Upper lobe of right lung (tissue), 1 donor: ENCODE measurements at regions not wholly inside any gene's neighbourhood (a gene's known extent, or its start where the extent isn't known, plus 50 kb on each side); places are given as distances from the start of the nearest gene placed in this dataset.

Source experiments
- ATAC-seq: fragments of 200-7000 bp; cut with Tn5 transposase; one replicate; pipeline ENCODE4 v1.9.1; 2020; ENCODE audit warnings: mild to moderate bottlenecking, moderate library complexity
- DNase-seq: peaks from one replicate; pipeline ENCODE4 v3.0.0-alpha.2; 2020
- H3K27ac ChIP-seq: fragments of 200-600 bp; one replicate; pipeline ENCODE4 v1.8.0; 2022
- H3K27me3 ChIP-seq: fragments of 200-600 bp; one replicate; pipeline ENCODE4 v1.8.0; 2022; ENCODE audit warnings: mild to moderate bottlenecking
- H3K36me3 ChIP-seq: fragments of 200-600 bp; one replicate; pipeline ENCODE4 v1.8.0; 2022
- H3K4me1 ChIP-seq: fragments of 200-600 bp; one replicate; pipeline ENCODE4 v1.8.0; 2022
- H3K4me3 ChIP-seq: fragments of 200-600 bp; one replicate; pipeline ENCODE4 v1.8.0; 2022; ENCODE audit warnings: mild to moderate bottlenecking
- H3K9me3 ChIP-seq: fragments of 200-600 bp; one replicate; pipeline ENCODE4 v1.8.0; 2022
- CTCF ChIP-seq: fragments of 200-600 bp; IDR thresholded peaks from one replicate; pipeline ENCODE4 v1.8.0; 2022; ENCODE audit warnings: antibody characterized with exemption
- intact Hi-C: fragments of 100-400 bp; cut with DNase I; formaldehyde crosslinking; loops from one replicate; pipeline ENCODE4 v1.11.0; 2022
- donor health status: DM: no; HTN: yes; CAD: no; lungs with severe emphysema.

- Histone ChIP-seq H3K27ac (no peak overlapping the region), H3K9me3 (no peaks in the 10 kb centered on the region), H3K4me3 (no peak overlapping the region), H3K36me3 (no peaks in the 10 kb centered on the region), H3K27me3 (no peaks in the 10 kb centered on the region), H3K4me1 (no peaks in the 10 kb centered on the region)
- no peak for TF ChIP-seq CTCF
- DNase-seq (no peak), ATAC-seq (no peak)
- intact Hi-C loops = no loop called here
Observed at GRCh38 chr14:54116198-54116885, 159.7 kb upstream of the BMP4 start.

DNA sequence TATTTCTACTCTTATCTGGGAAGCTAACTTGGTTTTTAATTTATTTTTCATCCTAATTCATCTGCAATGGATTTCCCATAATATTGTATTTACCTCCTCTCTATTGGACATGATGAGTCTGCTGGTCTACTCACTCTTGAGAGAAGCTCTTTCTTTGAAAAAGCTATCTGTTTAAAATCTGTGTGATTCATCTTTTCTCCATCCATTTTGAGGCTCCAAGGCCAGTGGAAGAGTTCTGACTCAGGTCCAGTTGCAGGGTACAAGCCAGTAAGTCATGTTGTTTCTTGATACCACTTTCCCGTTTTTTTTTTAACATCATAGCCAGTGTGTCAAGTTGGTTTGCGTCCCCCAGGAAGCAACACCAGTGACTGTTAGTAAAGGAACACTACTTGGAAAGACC, 160.3 kb upstream of the BMP4 start:
- H3K4me1 ChIP-seq = no peaks in the 10 kb centered on the region
- no peaks in the 10 kb centered on the region for H3K36me3 ChIP-seq
- no peak for TF ChIP-seq CTCF
- H3K9me3 ChIP-seq = no peaks in the 10 kb centered on the region
- no peak overlapping the region for H3K27ac ChIP-seq
- H3K4me3 ChIP-seq = no peak overlapping the region
- ATAC-seq (no peak), DNase-seq (no peak)
- intact Hi-C loops = no loop called here
- H3K27me3 ChIP-seq = no peaks in the 10 kb centered on the region

DNA sequence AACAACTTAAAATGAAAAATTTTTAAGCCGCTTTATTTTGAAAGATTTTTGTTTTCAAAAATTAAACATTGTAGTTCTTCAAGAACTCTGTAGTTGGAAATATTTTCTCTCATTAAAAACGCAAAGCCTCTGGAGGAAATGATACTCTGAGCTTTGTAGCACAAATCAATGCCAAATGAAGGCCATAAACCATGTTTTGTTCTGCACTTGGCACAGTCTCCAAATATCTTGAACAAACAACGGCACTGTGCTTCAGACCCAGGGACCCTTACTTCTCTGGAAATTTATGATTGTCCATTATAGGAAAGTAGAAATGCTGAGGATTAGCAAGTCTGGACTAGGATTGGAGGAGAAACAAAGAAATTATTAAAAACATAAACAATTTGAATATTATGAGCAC, 160.8 kb upstream of the BMP4 start:
- H3K27ac ChIP-seq = no peak overlapping the region
- TF ChIP-seq CTCF = no peak
- intact Hi-C loops = no loop called here
- H3K4me3 ChIP-seq = no peak overlapping the region
- H3K27me3 ChIP-seq = no peaks in the 10 kb centered on the region
- H3K9me3 ChIP-seq = no peaks in the 10 kb centered on the region
- DNase-seq = no peak
- ATAC-seq = no peak
- H3K36me3 ChIP-seq = no peaks in the 10 kb centered on the region
- H3K4me1 ChIP-seq = no peaks in the 10 kb centered on the region

DNA sequence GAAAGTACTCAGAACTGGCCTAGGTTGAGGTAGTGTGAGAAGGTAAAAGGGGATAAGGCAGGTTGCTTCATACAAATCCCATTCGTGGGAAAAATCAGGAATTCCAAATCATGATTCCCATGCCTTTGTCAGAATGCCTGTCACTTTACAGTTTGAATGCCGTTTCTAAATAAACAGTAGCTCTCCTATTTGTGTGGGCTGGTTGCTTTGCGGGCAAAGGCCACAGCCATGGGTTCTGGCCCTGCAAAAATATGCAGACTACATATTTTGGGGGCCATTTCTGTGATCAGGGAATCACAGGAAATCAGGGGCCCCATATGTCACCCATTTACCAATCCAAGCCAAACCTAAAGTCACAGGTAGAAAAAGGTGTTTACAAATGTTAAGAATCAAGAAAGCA, 161.3 kb upstream of the BMP4 start:
- no peak for TF ChIP-seq CTCF
- intact Hi-C loops = no loop called here
- ATAC-seq (no peak), DNase-seq (no peak)
- Histone ChIP-seq H3K27me3 (no peaks in the 10 kb centered on the region), H3K4me3 (no peak overlapping the region), H3K36me3 (no peaks in the 10 kb centered on the region), H3K9me3 (no peaks in the 10 kb centered on the region), H3K27ac (no peak overlapping the region), H3K4me1 (no peaks in the 10 kb centered on the region)

- no peak for TF ChIP-seq CTCF
- intact Hi-C loops = no loop called here
- H3K27ac ChIP-seq = no peak overlapping the region
- no peaks in the 10 kb centered on the region for H3K4me1 ChIP-seq
- no peaks in the 10 kb centered on the region for H3K36me3 ChIP-seq
- no peak overlapping the region for H3K4me3 ChIP-seq
- DNase-seq (no peak), ATAC-seq (no peak)
- H3K27me3 ChIP-seq = no peaks in the 10 kb centered on the region
- no peaks in the 10 kb centered on the region for H3K9me3 ChIP-seq
Observed at GRCh38 chr14:54120260-54120659, 163.6 kb upstream of the BMP4 start.
